Fibroblast of lung (primary cell): ENCODE measurements at regions not wholly inside any gene's neighbourhood (a gene's known extent, or its start where the extent isn't known, plus 50 kb on each side); places are given as distances from the start of the nearest gene placed in this dataset.

Experiments
- DNase-seq, 2 donors: peaks; one replicate each; pipeline versions ENCODE4 v3.0.0 to v3.0.0-alpha.2; 2010; ENCODE audit warnings: low read depth in 2 of 2
- H2AFZ ChIP-seq: 2 replicates; pipeline ENCODE4 v1.5.1; 2012; ENCODE audit warnings: low read length, control low read depth, inconsistent platforms
- H3K27ac ChIP-seq: 2 replicates; pipeline ENCODE4 v1.5.1; 2011; ENCODE audit warnings: low read length, control low read depth; ENCODE audit not compliant: insufficient read depth
- H3K27me3 ChIP-seq: 2 replicates; pipeline ENCODE4 v1.5.1; 2011; ENCODE audit warnings: mild to moderate bottlenecking, low read length; ENCODE audit not compliant: control insufficient read depth, insufficient read depth
- H3K36me3 ChIP-seq: 2 replicates; pipeline ENCODE4 v1.5.1; 2011; ENCODE audit warnings: low read length; ENCODE audit not compliant: control insufficient read depth, insufficient read depth
- H3K4me1 ChIP-seq: 2 replicates; pipeline ENCODE4 v1.5.1; 2011; ENCODE audit warnings: low read length; ENCODE audit not compliant: control insufficient read depth, insufficient read depth; ENCODE audit errors: extremely low read depth
- H3K4me2 ChIP-seq: 2 replicates; pipeline ENCODE4 v1.5.1; 2011; ENCODE audit warnings: low read length, control low read depth; ENCODE audit not compliant: insufficient read depth; ENCODE audit errors: extremely low read depth
- H3K4me3 ChIP-seq, 4 experiments: fragments of 200-600 bp in 1 of 4; sonication (generic) in 1 of 4; replicated peaks in 1 of 4; 2 replicates each; pipeline ENCODE4 v1.5.1; 2011 to 2016; ENCODE audit warnings: low read length in 4 of 4, low read depth in 3 of 4, mild to moderate bottlenecking in 3 of 4, control low read depth in 2 of 4, inconsistent platforms in 1 of 4, mixed read lengths in 1 of 4; ENCODE audit not compliant: insufficient read depth in 1 of 4; ENCODE audit errors: control extremely low read depth in 1 of 4
- H3K79me2 ChIP-seq: 2 replicates; pipeline ENCODE4 v1.5.1; 2012; ENCODE audit warnings: mild to moderate bottlenecking, low read length, inconsistent platforms; ENCODE audit not compliant: control insufficient read depth, insufficient read depth
- H3K9ac ChIP-seq: 2 replicates; pipeline ENCODE4 v1.5.1; 2011; ENCODE audit warnings: mild to moderate bottlenecking, low read length, control low read depth; ENCODE audit not compliant: insufficient read depth
- H3K9me3 ChIP-seq: 2 replicates; pipeline ENCODE4 v1.5.1; 2012; ENCODE audit warnings: low read depth, low read length; ENCODE audit not compliant: control insufficient read depth, insufficient read depth
- H4K20me1 ChIP-seq: 2 replicates; pipeline ENCODE4 v1.5.1; 2011; ENCODE audit warnings: low read length; ENCODE audit not compliant: control insufficient read depth, insufficient read depth; ENCODE audit errors: extremely low read depth
- EZH2 ChIP-seq: IDR thresholded peaks from 2 replicates; pipeline ENCODE4 v1.5.1; 2012; ENCODE audit warnings: low read length, control low read depth, mild to moderate bottlenecking; ENCODE audit errors: missing control alignments
- TF ChIP-seq, protein P1 (sequence below), 2 donors: IDR thresholded peaks in 1 of 2; conservative IDR thresholded peaks in 1 of 2; 1 replicate in 1 of 2; 2 replicates in 1 of 2; pipeline ENCODE4 v1.5.1; 2011 to 2012; ENCODE audit warnings: low read length in 2 of 2, control low read depth in 1 of 2, inconsistent platforms in 1 of 2, low read depth in 1 of 2, mild to moderate bottlenecking in 1 of 2

DNA sequence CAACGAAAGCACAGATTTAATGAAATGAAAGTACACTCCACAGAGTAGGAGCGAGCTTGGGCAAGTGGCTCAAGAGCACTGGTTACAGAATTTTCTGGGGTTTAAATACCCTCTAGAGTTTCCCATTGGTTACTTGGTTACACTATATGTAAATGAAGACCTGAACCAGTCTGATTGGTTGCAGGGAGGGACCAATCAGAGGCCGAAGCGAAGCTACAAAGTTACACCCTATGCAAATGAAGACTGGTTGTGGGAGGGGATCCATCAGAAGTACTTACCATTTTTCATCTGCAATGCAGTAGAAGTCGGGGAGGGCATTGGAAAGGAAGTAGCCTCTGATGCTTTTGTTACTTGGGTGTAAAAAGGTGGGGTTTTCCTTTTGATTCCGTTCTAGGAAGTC lies 132.0 kb downstream of the PMP22 start:
- no peaks in the 10 kb centered on the region for H3K36me3 ChIP-seq
- no peak overlapping the region for H3K9ac ChIP-seq
- H3K27me3 ChIP-seq, result no peaks in the 10 kb centered on the region
- no peaks in the 10 kb centered on the region for H3K79me2 ChIP-seq
- H3K4me1 ChIP-seq, result no peaks in the 10 kb centered on the region
- no peaks in the 10 kb centered on the region for H4K20me1 ChIP-seq
- TF ChIP-seq, protein P1, sequence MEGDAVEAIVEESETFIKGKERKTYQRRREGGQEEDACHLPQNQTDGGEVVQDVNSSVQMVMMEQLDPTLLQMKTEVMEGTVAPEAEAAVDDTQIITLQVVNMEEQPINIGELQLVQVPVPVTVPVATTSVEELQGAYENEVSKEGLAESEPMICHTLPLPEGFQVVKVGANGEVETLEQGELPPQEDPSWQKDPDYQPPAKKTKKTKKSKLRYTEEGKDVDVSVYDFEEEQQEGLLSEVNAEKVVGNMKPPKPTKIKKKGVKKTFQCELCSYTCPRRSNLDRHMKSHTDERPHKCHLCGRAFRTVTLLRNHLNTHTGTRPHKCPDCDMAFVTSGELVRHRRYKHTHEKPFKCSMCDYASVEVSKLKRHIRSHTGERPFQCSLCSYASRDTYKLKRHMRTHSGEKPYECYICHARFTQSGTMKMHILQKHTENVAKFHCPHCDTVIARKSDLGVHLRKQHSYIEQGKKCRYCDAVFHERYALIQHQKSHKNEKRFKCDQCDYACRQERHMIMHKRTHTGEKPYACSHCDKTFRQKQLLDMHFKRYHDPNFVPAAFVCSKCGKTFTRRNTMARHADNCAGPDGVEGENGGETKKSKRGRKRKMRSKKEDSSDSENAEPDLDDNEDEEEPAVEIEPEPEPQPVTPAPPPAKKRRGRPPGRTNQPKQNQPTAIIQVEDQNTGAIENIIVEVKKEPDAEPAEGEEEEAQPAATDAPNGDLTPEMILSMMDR (conservative IDR thresholded peaks at IDR 0.05 in 1 of 2, IDR thresholded peaks at IDR 0.05 in 1 of 2; ENCODE audit: low read depth in 1 of 2, low read length in 2 of 2), result no peak
- no peak for TF ChIP-seq EZH2
- H3K9me3 ChIP-seq, result no peaks in the 10 kb centered on the region
- no peak for DNase-seq
- H3K4me3 ChIP-seq, result no peak overlapping the region
- H3K27ac ChIP-seq, result no peak overlapping the region
- no peak overlapping the region for H3K4me2 ChIP-seq
- no peak overlapping the region for H2AFZ ChIP-seq

- H3K4me2 ChIP-seq, result no peak overlapping the region
- H3K4me3 ChIP-seq, result no peak overlapping the region
- H3K27ac ChIP-seq, result no peak overlapping the region
- no peaks in the 10 kb centered on the region for H3K36me3 ChIP-seq
- no peak for DNase-seq
- no peak overlapping the region for H3K9ac ChIP-seq
- H3K9me3 ChIP-seq, result no peaks in the 10 kb centered on the region
- H3K27me3 ChIP-seq, result no peaks in the 10 kb centered on the region
- TF ChIP-seq, protein P1 (conservative IDR thresholded peaks at IDR 0.05 in 1 of 2, IDR thresholded peaks at IDR 0.05 in 1 of 2; ENCODE audit: low read depth in 1 of 2, low read length in 2 of 2), result no peak
- TF ChIP-seq EZH2, result no peak
- no peaks in the 10 kb centered on the region for H3K4me1 ChIP-seq
- no peak overlapping the region for H2AFZ ChIP-seq
- H4K20me1 ChIP-seq, result no peaks in the 10 kb centered on the region
- no peaks in the 10 kb centered on the region for H3K79me2 ChIP-seq
Observed at GRCh38 chr17:15130426-15130825, 134.7 kb downstream of the PMP22 start.

DNA sequence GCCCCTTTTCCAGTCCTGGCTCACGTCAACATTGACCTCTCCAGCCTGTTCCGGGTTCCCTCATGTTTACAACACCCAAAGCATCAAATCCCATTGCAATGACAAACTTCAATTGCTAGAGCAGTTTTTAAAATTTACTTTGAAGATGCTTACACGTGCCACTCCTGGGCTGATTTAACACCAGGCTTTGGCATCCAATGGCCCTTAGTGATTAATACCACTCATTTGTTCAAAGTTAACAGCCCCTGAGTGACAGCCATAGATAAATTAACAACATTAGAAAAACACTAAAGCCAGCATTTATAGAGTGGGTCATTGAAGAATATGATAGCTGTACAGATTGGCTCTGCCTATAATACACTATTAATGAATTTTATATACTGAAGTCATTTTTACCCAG lies 135.1 kb downstream of the PMP22 start:
- H3K4me1 ChIP-seq, result no peaks in the 10 kb centered on the region
- no peak for DNase-seq
- TF ChIP-seq, protein P1 (conservative IDR thresholded peaks at IDR 0.05 in 1 of 2, IDR thresholded peaks at IDR 0.05 in 1 of 2; ENCODE audit: low read depth in 1 of 2, low read length in 2 of 2), result no peak
- no peak for TF ChIP-seq EZH2
- no peak overlapping the region for H3K4me2 ChIP-seq
- H3K4me3 ChIP-seq, result no peak overlapping the region
- no peaks in the 10 kb centered on the region for H3K9me3 ChIP-seq
- H3K27me3 ChIP-seq, result no peaks in the 10 kb centered on the region
- no peak overlapping the region for H3K27ac ChIP-seq
- no peaks in the 10 kb centered on the region for H3K36me3 ChIP-seq
- no peak overlapping the region for H2AFZ ChIP-seq
- no peak overlapping the region for H3K9ac ChIP-seq
- H4K20me1 ChIP-seq, result no peaks in the 10 kb centered on the region
- H3K79me2 ChIP-seq, result no peaks in the 10 kb centered on the region
